Fibroblast of upper back skin (primary cell): ENCODE measurements at regions not wholly inside any gene's neighbourhood (a gene's known extent, or its start where the extent isn't known, plus 50 kb on each side); places are given as distances from the start of the nearest gene placed in this dataset.

Experiments
- DNase-seq: peaks from one replicate; pipeline ENCODE4 v3.0.0-alpha.2; 2013

DNA sequence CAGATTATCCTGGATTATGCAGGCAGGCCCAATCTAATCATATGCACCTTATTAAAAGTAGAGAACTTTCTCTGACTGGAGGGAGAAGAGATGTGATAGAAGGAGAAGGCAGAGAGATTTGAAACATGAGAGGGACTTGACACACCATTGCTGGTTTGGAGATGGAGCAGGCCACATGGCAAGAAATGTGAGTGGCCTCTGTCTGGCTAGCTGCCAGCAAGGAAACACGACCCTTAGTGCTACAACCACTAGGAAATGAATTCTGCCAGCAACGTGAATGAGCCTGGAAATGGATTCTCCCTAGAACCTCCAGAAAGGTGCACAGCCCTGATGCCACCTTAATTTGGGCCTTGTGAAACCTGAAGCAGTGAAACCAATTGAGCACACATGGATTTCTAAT is 79.5 kb upstream of the MBNL3 start:
- no peak for DNase-seq

DNA sequence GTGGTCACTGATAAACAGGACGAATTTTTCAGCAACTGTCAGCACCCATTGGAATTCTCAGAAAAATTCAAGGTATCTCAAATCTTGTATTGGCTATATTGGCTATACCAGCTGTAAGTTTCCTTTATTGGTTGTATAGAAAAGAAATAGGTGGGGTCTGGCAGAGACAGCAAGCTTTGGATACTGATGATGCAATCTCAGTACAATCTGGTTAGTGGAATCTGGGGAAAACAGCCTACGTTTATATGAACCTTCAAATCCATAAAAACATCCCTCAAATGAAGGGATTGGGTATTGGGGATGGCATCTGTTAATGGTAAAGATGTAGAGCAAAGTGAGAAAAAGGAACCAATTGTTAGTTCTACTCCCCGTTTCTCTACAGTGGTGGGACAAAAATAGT is 76.4 kb upstream of the MBNL3 start:
- DNase-seq: peak; percentile 38

DNA sequence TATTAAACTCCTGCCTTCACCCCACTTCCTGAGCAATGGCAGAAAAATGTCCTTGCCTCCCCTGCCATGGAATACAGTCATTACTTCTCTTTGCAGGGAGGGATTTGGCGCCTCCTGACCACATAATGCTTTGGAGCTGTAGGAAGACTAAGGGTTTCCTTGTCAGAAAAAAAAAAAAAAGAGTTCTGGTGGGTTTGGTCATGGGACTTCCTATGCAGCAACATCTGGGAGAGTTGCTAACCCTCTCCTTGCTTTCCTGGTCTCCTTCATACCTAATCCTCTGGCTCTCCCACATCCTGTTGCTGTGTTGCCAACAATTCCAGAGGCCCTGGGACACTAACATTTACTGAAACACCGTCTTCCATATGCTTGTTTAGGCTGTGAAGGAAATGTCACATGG is 75.1 kb upstream of the MBNL3 start:
- peak; percentile 73 for DNase-seq

DNA sequence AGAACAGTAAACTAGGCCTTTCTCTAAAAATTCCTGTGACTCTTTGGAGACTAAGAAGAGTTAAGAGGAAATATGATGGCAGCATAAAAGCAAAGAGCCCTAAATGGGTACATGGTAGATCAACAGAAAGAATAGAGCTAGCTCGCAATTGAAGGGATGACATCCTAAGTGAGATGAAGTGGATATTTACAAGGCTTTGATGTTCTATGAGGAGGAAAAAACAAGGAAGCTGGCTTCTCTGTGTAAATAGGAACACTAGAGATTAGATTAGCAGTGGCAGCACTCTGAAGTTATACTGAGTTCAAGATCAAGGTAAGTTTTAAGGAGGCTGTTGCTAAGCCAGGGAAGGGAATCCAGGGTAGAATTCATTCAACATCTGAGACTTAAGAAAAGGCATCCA is 73.1 kb upstream of the MBNL3 start:
- DNase-seq: no peak

DNA sequence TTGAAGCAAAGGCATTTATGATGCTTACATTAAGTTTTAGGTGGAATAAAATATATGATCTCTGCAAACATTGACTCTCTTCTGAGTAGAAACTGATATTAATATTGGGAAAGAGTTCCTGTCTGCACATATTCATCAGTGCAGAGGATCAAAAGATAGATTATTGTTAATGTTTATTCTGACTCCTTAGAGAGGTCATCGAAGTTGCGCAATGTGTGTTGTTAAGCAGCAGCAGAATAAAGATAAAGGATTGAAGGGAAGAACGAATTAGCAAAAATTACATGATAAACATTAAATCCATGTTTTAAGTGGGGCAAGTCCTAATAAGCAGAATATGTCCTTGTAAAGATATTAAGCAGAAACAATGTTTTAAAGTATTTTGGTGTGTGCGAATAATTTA is 72.6 kb upstream of the MBNL3 start:
- DNase-seq: no peak

DNA sequence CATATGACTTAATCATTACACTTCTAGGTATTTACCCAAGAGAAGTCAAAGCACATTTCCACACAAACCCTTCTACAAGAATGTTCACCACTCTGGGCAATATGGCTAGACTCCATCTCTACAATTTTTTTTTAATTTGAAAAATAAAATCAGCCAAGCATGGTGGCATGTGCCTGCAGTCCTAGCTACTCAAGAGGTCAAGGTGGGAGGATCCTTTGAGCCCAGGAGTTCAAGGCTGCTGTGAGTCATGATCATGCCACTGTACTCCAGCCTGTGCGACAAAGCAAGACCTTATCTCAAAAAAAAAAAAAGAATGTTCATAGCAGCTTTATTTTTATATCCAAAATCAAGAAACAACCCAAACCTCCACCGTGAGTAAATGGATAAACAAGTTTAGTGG is 70.3 kb upstream of the MBNL3 start:
- DNase-seq: no peak

DNA sequence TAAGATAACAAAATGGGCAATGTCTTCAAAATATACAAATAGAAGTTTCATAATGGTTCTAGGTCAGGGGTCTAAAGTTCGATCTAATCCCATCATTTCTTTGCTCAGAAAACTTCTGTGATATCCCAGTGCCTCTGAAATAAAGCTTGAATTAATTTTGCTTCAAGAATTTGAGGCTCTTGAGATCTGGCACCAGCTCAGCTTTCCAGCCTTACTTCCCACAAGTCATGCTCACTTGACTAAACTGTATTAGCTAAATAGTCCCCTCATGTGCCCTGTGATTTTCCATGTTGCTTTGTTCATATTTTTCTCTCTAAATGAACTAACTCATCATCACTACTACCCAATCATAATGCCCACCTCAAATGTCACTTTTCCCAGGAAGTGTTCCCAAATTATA is 50.8 kb upstream of the MBNL3 start:
- no peak for DNase-seq
